Memory B cell (primary cell): ENCODE measurements at regions not wholly inside any gene's neighbourhood (a gene's known extent, or its start where the extent isn't known, plus 50 kb on each side); places are given as distances from the start of the nearest gene placed in this dataset.

Source experiments
- ATAC-seq: fragments of 150-1000 bp; cut with Tn5 transposase; 2 replicates; pipeline ENCODE4 v1.10.0; 2021; ENCODE audit warnings: low read depth, mild to moderate bottlenecking, moderate library complexity
- DNase-seq, 2 donors: peaks; one replicate each; pipeline ENCODE4 v3.0.0; 2022; ENCODE audit warnings: low spot score in 2 of 2
- H3K27ac Mint-ChIP-seq: one replicate; pipeline ENCODE4 v1.8.0; 2022; ENCODE audit warnings: mild to moderate bottlenecking, moderate library complexity, mixed read lengths
- H3K27me3 Mint-ChIP-seq: one replicate; pipeline ENCODE4 v1.8.0; 2022; ENCODE audit warnings: mixed read lengths
- H3K36me3 Mint-ChIP-seq: one replicate; pipeline ENCODE4 v1.8.0; 2022; ENCODE audit warnings: mild to moderate bottlenecking, mixed read lengths
- H3K4me1 Mint-ChIP-seq: one replicate; pipeline ENCODE4 v1.8.0; 2022; ENCODE audit warnings: mixed read lengths
- H3K4me3 Mint-ChIP-seq: one replicate; pipeline ENCODE4 v1.8.0; 2022; ENCODE audit warnings: mild to moderate bottlenecking, moderate library complexity, mixed read lengths
- H3K9me3 Mint-ChIP-seq: one replicate; pipeline ENCODE4 v1.8.0; 2022; ENCODE audit warnings: mixed read lengths

- peaks cover 4% of the 10 kb centered on the region for H3K27me3 Mint-ChIP-seq
- H3K4me3 Mint-ChIP-seq, result no peak overlapping the region
- no peak overlapping the region for H3K27ac Mint-ChIP-seq
- H3K9me3 Mint-ChIP-seq, result peaks cover 4% of the 10 kb centered on the region
- DNase-seq, result no peak
- no peaks in the 10 kb centered on the region for H3K36me3 Mint-ChIP-seq
- no peaks in the 10 kb centered on the region for H3K4me1 Mint-ChIP-seq
- ATAC-seq, result no peak
These were observed 1154.3 kb downstream of the BCL11A start for GRCh38 chr2:59399126-59399525.

GRCh38 chr2:59398081-59398480 lies 1155.4 kb downstream of the BCL11A start:
- no peak for ATAC-seq
- no peak overlapping the region for H3K4me3 Mint-ChIP-seq
- H3K27me3 Mint-ChIP-seq, result peaks cover 4% of the 10 kb centered on the region
- no peaks in the 10 kb centered on the region for H3K36me3 Mint-ChIP-seq
- H3K9me3 Mint-ChIP-seq, result no peaks in the 10 kb centered on the region
- no peak overlapping the region for H3K27ac Mint-ChIP-seq
- no peaks in the 10 kb centered on the region for H3K4me1 Mint-ChIP-seq
- DNase-seq, result no peak

- Mint-ChIP-seq H3K4me3 (no peak overlapping the region), H3K4me1 (no peaks in the 10 kb centered on the region), H3K36me3 (no peaks in the 10 kb centered on the region), H3K9me3 (peaks cover 6% of the 10 kb centered on the region), H3K27me3 (peaks cover 2% of the 10 kb centered on the region), H3K27ac (no peak overlapping the region)
- ATAC-seq (no peak), DNase-seq (no peak)
These were observed 1154.0 kb upstream of the FANCL start for GRCh38 chr2:59395119-59395518.

- no peaks in the 10 kb centered on the region for H3K36me3 Mint-ChIP-seq
These were observed 1150.8 kb upstream of the FANCL start for GRCh38 chr2:59391896-59392295.

GRCh38 chr2:59390581-59390980 lies 1149.5 kb upstream of the FANCL start:
- Mint-ChIP-seq H3K9me3 (peaks cover 6% of the 10 kb centered on the region), H3K36me3 (no peaks in the 10 kb centered on the region), H3K4me1 (no peaks in the 10 kb centered on the region), H3K4me3 (no peak overlapping the region), H3K27me3 (peaks cover 3% of the 10 kb centered on the region), H3K27ac (no peak overlapping the region)
- DNase-seq, result no peak
- ATAC-seq, result no peak

More at GRCh38 chr2:59391896-59392295, 1150.8 kb upstream of the FANCL start:
- peaks cover 3% of the 10 kb centered on the region for H3K27me3 Mint-ChIP-seq
- ATAC-seq, result no peak
- H3K4me1 Mint-ChIP-seq, result no peaks in the 10 kb centered on the region
- H3K9me3 Mint-ChIP-seq, result peaks cover 6% of the 10 kb centered on the region
- H3K27ac Mint-ChIP-seq, result no peak overlapping the region
- no peak for DNase-seq
- H3K4me3 Mint-ChIP-seq, result no peak overlapping the region

- H3K27ac Mint-ChIP-seq, result no peak overlapping the region
- no peaks in the 10 kb centered on the region for H3K36me3 Mint-ChIP-seq
- no peak for ATAC-seq
These were observed 1148.1 kb upstream of the FANCL start for GRCh38 chr2:59389240-59389639.

GRCh38 chr2:59385971-59386370 lies 1144.8 kb upstream of the FANCL start:
- ATAC-seq, result no peak
- H3K4me3 Mint-ChIP-seq, result no peak overlapping the region
- H3K27me3 Mint-ChIP-seq, result peaks cover 1% of the 10 kb centered on the region

More at GRCh38 chr2:59389240-59389639, 1148.1 kb upstream of the FANCL start:
- Mint-ChIP-seq H3K9me3 (peaks cover 6% of the 10 kb centered on the region), H3K4me1 (no peaks in the 10 kb centered on the region), H3K27me3 (peaks cover 3% of the 10 kb centered on the region), H3K4me3 (no peak overlapping the region)
- no peak for DNase-seq

GRCh38 chr2:59383473-59383872 lies 1142.3 kb upstream of the FANCL start:
- no peak overlapping the region for H3K4me3 Mint-ChIP-seq
- H3K27me3 Mint-ChIP-seq, result peaks cover 1% of the 10 kb centered on the region
- ATAC-seq (no peak), DNase-seq (no peak)
- no peaks in the 10 kb centered on the region for H3K36me3 Mint-ChIP-seq
- peaks cover 12% of the 10 kb centered on the region for H3K9me3 Mint-ChIP-seq
- no peak overlapping the region for H3K27ac Mint-ChIP-seq
- no peaks in the 10 kb centered on the region for H3K4me1 Mint-ChIP-seq

More at GRCh38 chr2:59385971-59386370, 1144.8 kb upstream of the FANCL start:
- H3K36me3 Mint-ChIP-seq, result no peaks in the 10 kb centered on the region
- DNase-seq, result no peak
- no peaks in the 10 kb centered on the region for H3K9me3 Mint-ChIP-seq
- H3K4me1 Mint-ChIP-seq, result no peaks in the 10 kb centered on the region
- H3K27ac Mint-ChIP-seq, result no peak overlapping the region

GRCh38 chr2:59378127-59378526 lies 1137.0 kb upstream of the FANCL start:
- no peak for ATAC-seq
- peaks cover 12% of the 10 kb centered on the region for H3K9me3 Mint-ChIP-seq

GRCh38 chr2:59366288-59366687 lies 1125.2 kb upstream of the FANCL start:
- Mint-ChIP-seq H3K27me3 (peaks cover 5% of the 10 kb centered on the region), H3K36me3 (no peaks in the 10 kb centered on the region), H3K4me3 (no peak overlapping the region), H3K9me3 (peaks cover 1% of the 10 kb centered on the region), H3K4me1 (no peaks in the 10 kb centered on the region), H3K27ac (no peak overlapping the region)
- ATAC-seq (no peak), DNase-seq (no peak)

More at GRCh38 chr2:59378127-59378526, 1137.0 kb upstream of the FANCL start:
- Mint-ChIP-seq H3K27me3 (peaks cover 4% of the 10 kb centered on the region), H3K36me3 (no peaks in the 10 kb centered on the region), H3K4me1 (no peaks in the 10 kb centered on the region), H3K27ac (no peak overlapping the region), H3K4me3 (no peak overlapping the region)
- DNase-seq, result no peak

GRCh38 chr2:59354498-59354897 lies 1113.4 kb upstream of the FANCL start:
- H3K9me3 Mint-ChIP-seq, result peaks cover 5% of the 10 kb centered on the region

GRCh38 chr2:59353306-59353921 lies 1112.3 kb upstream of the FANCL start:
- Mint-ChIP-seq H3K9me3 (peaks cover 5% of the 10 kb centered on the region), H3K4me1 (no peaks in the 10 kb centered on the region), H3K27ac (no peak overlapping the region), H3K36me3 (no peaks in the 10 kb centered on the region), H3K4me3 (no peak overlapping the region), H3K27me3 (no peaks in the 10 kb centered on the region)
- no peak for DNase-seq
- no peak for ATAC-seq

More at GRCh38 chr2:59354498-59354897, 1113.4 kb upstream of the FANCL start:
- Mint-ChIP-seq H3K36me3 (no peaks in the 10 kb centered on the region), H3K27me3 (no peaks in the 10 kb centered on the region), H3K4me1 (no peaks in the 10 kb centered on the region), H3K4me3 (no peak overlapping the region), H3K27ac (no peak overlapping the region)
- DNase-seq (no peak), ATAC-seq (no peak)

GRCh38 chr2:59342166-59342565 lies 1101.0 kb upstream of the FANCL start:
- Mint-ChIP-seq H3K9me3 (no peaks in the 10 kb centered on the region), H3K36me3 (no peaks in the 10 kb centered on the region), H3K4me3 (no peak overlapping the region), H3K27ac (no peak overlapping the region), H3K4me1 (peaks cover 5% of the 10 kb centered on the region), H3K27me3 (peaks cover 8% of the 10 kb centered on the region)
- ATAC-seq, result no peak
- DNase-seq, result no peak

- peaks cover 8% of the 10 kb centered on the region for H3K27me3 Mint-ChIP-seq
- no peaks in the 10 kb centered on the region for H3K9me3 Mint-ChIP-seq
- no peak for DNase-seq
- no peak overlapping the region for H3K27ac Mint-ChIP-seq
- ATAC-seq, result no peak
- no peak overlapping the region for H3K4me3 Mint-ChIP-seq
- no peaks in the 10 kb centered on the region for H3K36me3 Mint-ChIP-seq
- H3K4me1 Mint-ChIP-seq, result peaks cover 5% of the 10 kb centered on the region
These were observed 1098.7 kb upstream of the FANCL start for GRCh38 chr2:59339837-59340207.

GRCh38 chr2:59339121-59339836 lies 1098.2 kb upstream of the FANCL start:
- no peak overlapping the region for H3K4me3 Mint-ChIP-seq
- peaks cover 8% of the 10 kb centered on the region for H3K27me3 Mint-ChIP-seq
- peaks cover 5% of the 10 kb centered on the region for H3K4me1 Mint-ChIP-seq
- H3K9me3 Mint-ChIP-seq, result peaks cover 1% of the 10 kb centered on the region
- DNase-seq, result no peak
- no peak for ATAC-seq
- H3K27ac Mint-ChIP-seq, result no peak overlapping the region
- no peaks in the 10 kb centered on the region for H3K36me3 Mint-ChIP-seq
